ENCODE measurements at regions not wholly inside any gene's neighbourhood (a gene's known extent, or its start where the extent isn't known, plus 50 kb on each side); places are given as distances from the start of the nearest gene placed in this dataset.

DNA sequence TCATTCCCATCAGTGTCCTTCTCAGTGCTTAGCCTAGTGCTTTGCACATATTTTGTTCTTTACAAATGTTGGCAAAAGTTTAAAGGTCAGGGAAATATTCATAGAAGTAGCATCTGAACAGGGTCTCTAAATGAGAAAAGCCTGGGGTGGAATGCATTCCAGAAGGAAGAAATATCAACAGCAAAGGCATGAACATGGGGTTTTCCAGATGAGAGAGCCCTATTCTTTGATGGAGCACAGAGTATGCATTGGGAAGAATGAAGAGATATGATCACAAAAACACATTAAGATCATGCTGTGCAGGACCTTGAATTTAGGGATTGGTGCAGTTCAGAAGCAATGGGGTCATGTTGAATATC lies 140.2 kb downstream of the SNX19 start:
- no peak for TF ChIP-seq CTCF (IDR thresholded peaks at IDR 0.05)
- TF ChIP-seq POLR2A (IDR thresholded peaks at IDR 0.05), result no peak

All from transverse colon (tissue), 3 donors.